HCT116 (cell line): ENCODE measurements at regions not wholly inside any gene's neighbourhood (a gene's known extent, or its start where the extent isn't known, plus 50 kb on each side); places are given as distances from the start of the nearest gene placed in this dataset.

Experiments used
- ATAC-seq: fragments of 200-7000 bp; cut with Tn5 transposase; 2 replicates; pipeline ENCODE4 v1.9.1; 2020; ENCODE audit warnings: mild to moderate bottlenecking, moderate library complexity
- BruUV-seq: library from RNA; stranded (reverse); fragments of 400-500 nt; replicated peaks from 2 replicates; lab custom pipeline; 2021; lab: Mats Ljungman, UMichigan
- CTCF ChIA-PET: fragments of 300-600 bp; sonication (Branson Sonifier 250); formaldehyde crosslinking; loops from one replicate; lab custom pipeline; 2021; ENCODE audit warnings: antibody characterized with exemption; lab: Charles Lee
- POLR2A ChIA-PET: fragments of 300-600, 350-600 bp; sonication (Branson Sonifier 250); formaldehyde crosslinking; loops from one replicate; lab custom pipeline; 2021; ENCODE audit warnings: antibody characterized with exemption; lab: Charles Lee
- RAD21 ChIA-PET, 2 experiments: fragments of 300-600 bp; sonication (Branson Sonifier 250); formaldehyde crosslinking; loops; one replicate each; lab custom pipeline; 2023; ENCODE audit warnings: low total read pairs in 2 of 2; ENCODE audit not compliant: uncharacterized antibody in 2 of 2, unreplicated experiment in 2 of 2, low non-redundant PET in 1 of 2; lab: Charles Lee
- DNase-seq: peaks from one replicate; pipeline ENCODE4 v3.0.0-alpha.2; 2010; ENCODE audit warnings: low read depth, low spot score
- H2AFZ ChIP-seq: fragments of 200-600 bp; shearing (Covaris generic), sonication (generic); 2 replicates; pipeline ENCODE4 v1.6.1; 2017; ENCODE audit warnings: low read depth, mixed run types, mixed read lengths, antibody characterized with exemption, low read length; ENCODE audit not compliant: poor library complexity, severe bottlenecking
- H3K27ac ChIP-seq: 2 replicates; pipeline ENCODE4 v1.5.1; 2012; ENCODE audit warnings: low read depth, low read length
- H3K27me3 ChIP-seq: fragments of 200-600 bp; sonication (generic); 2 replicates; pipeline ENCODE4 v1.6.1; 2016; ENCODE audit warnings: mixed run types, low read length, mixed read lengths; ENCODE audit not compliant: insufficient read depth
- H3K36me3 ChIP-seq, 2 experiments: fragments of 200-500 bp in 1 of 2; fragments of 200-600 bp in 1 of 2; sonication (Bioruptor generic) in 1 of 2; sonication (generic) in 1 of 2; 2 replicates each; pipeline versions ENCODE4 v1.5.1 to v1.6.1; 2014 to 2016; ENCODE audit warnings: low read length in 2 of 2, inconsistent platforms in 1 of 2, mixed read lengths in 1 of 2, mixed run types in 1 of 2; ENCODE audit not compliant: insufficient read depth in 2 of 2, control insufficient read depth in 1 of 2
- H3K4me1 ChIP-seq, 2 experiments: fragments of 200-600 bp in 1 of 2; sonication (generic) in 1 of 2; 2 replicates each; pipeline versions ENCODE4 v1.5.1 to v1.6.1; 2012 to 2017; ENCODE audit warnings: low read length in 2 of 2, inconsistent platforms in 1 of 2, mild to moderate bottlenecking in 1 of 2, mixed read lengths in 1 of 2, mixed run types in 1 of 2, moderate library complexity in 1 of 2; ENCODE audit not compliant: insufficient read depth in 2 of 2, control insufficient read depth in 1 of 2
- H3K4me2 ChIP-seq: fragments of 200-600 bp; sonication (generic); 2 replicates; pipeline ENCODE4 v1.6.1; 2017; ENCODE audit warnings: mixed run types, low read length, mixed read lengths
- H3K4me3 ChIP-seq, 2 experiments: fragments of 200-600 bp in 1 of 2; sonication (generic) in 1 of 2; replicated peaks in 1 of 2; 2 replicates each; pipeline ENCODE4 v1.5.1; 2011 to 2016; ENCODE audit warnings: low read length in 2 of 2, control low read depth in 1 of 2, low read depth in 1 of 2, mild to moderate bottlenecking in 1 of 2, mixed read lengths in 1 of 2, mixed run types in 1 of 2
- H3K79me2 ChIP-seq: fragments of 200-600 bp; sonication (generic); 2 replicates; pipeline ENCODE4 v1.6.1; 2017; ENCODE audit warnings: mild to moderate bottlenecking, mixed run types, low read length, moderate library complexity, mixed read lengths; ENCODE audit not compliant: insufficient read depth
- H3K9ac ChIP-seq: fragments of 200-600 bp; sonication (generic); 2 replicates; pipeline ENCODE4 v1.6.1; 2016; ENCODE audit warnings: low read length, mixed read lengths
- H3K9me2 ChIP-seq: fragments of 200-600 bp; sonication (generic), shearing (Covaris generic); 2 replicates; pipeline ENCODE4 v1.6.1; 2017; ENCODE audit warnings: mixed run types, mild to moderate bottlenecking, moderate library complexity; ENCODE audit not compliant: insufficient read depth
- H3K9me3 ChIP-seq, 2 experiments: fragments of 200-500 bp in 1 of 2; fragments of 200-600 bp in 1 of 2; sonication (Bioruptor generic) in 1 of 2; sonication (generic) in 1 of 2; 2 replicates each; pipeline ENCODE4 v1.6.1; 2014 to 2017; ENCODE audit warnings: low read length in 2 of 2, mixed read lengths in 2 of 2, inconsistent platforms in 1 of 2, low read depth in 1 of 2, mild to moderate bottlenecking in 1 of 2, mixed run types in 1 of 2, moderate library complexity in 1 of 2; ENCODE audit not compliant: control insufficient read depth in 1 of 2, insufficient read depth in 1 of 2
- H4K20me1 ChIP-seq: fragments of 200-600 bp; sonication (generic), shearing (Covaris generic); 2 replicates; pipeline ENCODE4 v1.6.1; 2017; ENCODE audit warnings: mixed run types, mild to moderate bottlenecking, moderate library complexity; ENCODE audit not compliant: insufficient read depth
- CEBPB ChIP-seq: IDR thresholded peaks from 2 replicates; pipeline ENCODE4 v1.6.1; 2012; ENCODE audit warnings: low read depth
- ELF1 ChIP-seq: IDR thresholded peaks from 2 replicates; pipeline ENCODE4 v1.6.1; 2012; ENCODE audit warnings: low read depth, borderline replicate concordance
- EZH2 ChIP-seq: fragments of 200-600 bp; sonication (generic); IDR thresholded peaks from 2 replicates; pipeline ENCODE4 v1.6.1; 2017; ENCODE audit warnings: antibody characterized with exemption, mixed run types
- EZH2phosphoT487 ChIP-seq: fragments of 200-600 bp; IDR thresholded peaks from 2 replicates; pipeline ENCODE4 v1.6.1; 2018; ENCODE audit warnings: antibody characterized with exemption, borderline replicate concordance
- FOSL1 ChIP-seq: IDR thresholded peaks from 2 replicates; pipeline ENCODE4 v1.6.1; 2012; ENCODE audit warnings: low read depth
- MAX ChIP-seq: IDR thresholded peaks from 2 replicates; pipeline ENCODE4 v1.6.1; 2012
- POLR2A ChIP-seq: IDR thresholded peaks from 2 replicates; pipeline ENCODE4 v1.7.0; 2011; ENCODE audit warnings: borderline replicate concordance; ENCODE audit not compliant: insufficient read depth, insufficient read length; ENCODE audit errors: extremely low read depth
- POLR2AphosphoS5 ChIP-seq: IDR thresholded peaks from 2 replicates; pipeline ENCODE4 v1.6.1; 2011; ENCODE audit warnings: mild to moderate bottlenecking, low read depth, low read length, moderate library complexity
- RAD21 ChIP-seq: IDR thresholded peaks from 2 replicates; pipeline ENCODE4 v1.6.1; 2012; ENCODE audit warnings: low read depth, mild to moderate bottlenecking
- SIN3A ChIP-seq: IDR thresholded peaks from 2 replicates; pipeline ENCODE4 v1.6.1; 2012; ENCODE audit warnings: low read depth
- SP1 ChIP-seq: IDR thresholded peaks from 2 replicates; pipeline ENCODE4 v1.6.1; 2012; ENCODE audit warnings: low read depth
- SRF ChIP-seq: IDR thresholded peaks from 2 replicates; pipeline ENCODE4 v1.6.1; 2012; ENCODE audit warnings: low read depth
- TCF7L2 ChIP-seq: IDR thresholded peaks from 2 replicates; pipeline ENCODE4 v1.7.0; 2011; ENCODE audit warnings: borderline replicate concordance, inconsistent platforms; ENCODE audit not compliant: insufficient read depth, insufficient read length; ENCODE audit errors: extremely low read depth
- YY1 ChIP-seq: IDR thresholded peaks from 2 replicates; pipeline ENCODE4 v1.6.1; 2011; ENCODE audit warnings: low read length, low read depth, moderate library complexity, mild to moderate bottlenecking; ENCODE audit not compliant: insufficient replicate concordance; ENCODE audit errors: extremely low read depth
- ZFX ChIP-seq: fragments of 450-650 bp; IDR thresholded peaks from 2 replicates; pipeline ENCODE4 v1.6.1; 2017
- ZNF274 ChIP-seq: fragments of 200-500 bp; sonication (Bioruptor generic); IDR thresholded peaks from 2 replicates; pipeline ENCODE4 v1.6.1; 2014; ENCODE audit warnings: mild to moderate bottlenecking, low read depth, low read length, inconsistent platforms
- intact Hi-C: fragments of 100-400 bp; cut with micrococcal nuclease; formaldehyde crosslinking; loops from 2 replicates; pipeline ENCODE4 v1.10.0; 2022
- TF ChIP-seq, protein P1 (sequence below): IDR thresholded peaks from 2 replicates; pipeline ENCODE4 v1.6.1; 2012; ENCODE audit warnings: low read depth

GRCh38 chr16:22693638-22694340, 120.2 kb upstream of the HS3ST2 start:
- ChIA-PET CTCF (no interaction called here), POLR2A (no interaction called here)
- DNase-seq (no peak), ATAC-seq (no peak)
- no peak overlapping the region for H3K9ac ChIP-seq
- H3K4me1 ChIP-seq = no peaks in the 10 kb centered on the region
- no TSS peak for BruUV-seq
- no peak overlapping the region for H3K4me3 ChIP-seq
- peaks cover 34% of the 10 kb centered on the region for H3K27me3 ChIP-seq
- no peaks in the 10 kb centered on the region for H3K9me3 ChIP-seq
- no peaks in the 10 kb centered on the region for H3K79me2 ChIP-seq
- TF ChIP-seq ZFX = no peak
- TF ChIP-seq POLR2AphosphoS5 = no peak
- TF ChIP-seq POLR2A = no peak
- TF ChIP-seq MAX = no peak
- TF ChIP-seq ELF1 = no peak
- no peak for TF ChIP-seq EZH2
- TF ChIP-seq, all 23 proteins: peak for 0
- H3K36me3 ChIP-seq = no peaks in the 10 kb centered on the region
- H4K20me1 ChIP-seq = no peaks in the 10 kb centered on the region; the same call in 1 of the 2 replicates
- no peak overlapping the region for H2AFZ ChIP-seq
- H3K9me2 ChIP-seq = no peaks in the 10 kb centered on the region
- RAD21 ChIA-PET = no interaction called here
- intact Hi-C loops = no loop called here
- no peak overlapping the region for H3K4me2 ChIP-seq
- no peak overlapping the region for H3K27ac ChIP-seq

DNA sequence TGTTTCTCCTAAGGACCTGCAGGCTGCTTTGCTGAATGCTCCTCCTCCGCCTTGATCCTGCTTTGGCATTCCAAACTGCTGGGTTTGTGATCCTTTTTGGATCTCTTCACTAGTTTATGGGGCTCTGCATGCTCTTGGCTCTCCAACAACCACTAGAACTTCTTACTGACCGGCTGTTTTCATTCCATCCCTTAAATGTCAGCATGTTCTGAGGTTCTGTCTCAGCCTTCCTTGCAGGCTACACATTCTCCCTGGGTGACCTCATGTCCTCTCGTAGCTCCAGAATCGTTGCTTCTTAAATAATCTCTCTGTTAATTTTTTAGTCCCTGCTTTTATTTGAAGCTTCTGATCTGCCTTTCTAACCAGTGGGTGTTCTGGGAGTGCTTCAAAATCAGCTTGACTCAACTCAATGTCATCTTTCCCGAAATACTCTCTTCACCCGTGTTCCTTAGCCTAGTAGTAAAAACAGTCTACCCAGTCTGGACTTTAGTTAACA, 119.0 kb upstream of the HS3ST2 start:
- H3K79me2 ChIP-seq = no peaks in the 10 kb centered on the region
- no peak for DNase-seq
- H3K4me2 ChIP-seq = no peak overlapping the region
- POLR2A ChIA-PET = no interaction called here
- H3K36me3 ChIP-seq = no peaks in the 10 kb centered on the region
- RAD21 ChIA-PET = no interaction called here
- no peaks in the 10 kb centered on the region for H3K4me1 ChIP-seq
- no peak overlapping the region for H3K27ac ChIP-seq
- no TSS peak for BruUV-seq
- ATAC-seq = no peak
- intact Hi-C loops = no loop called here
- no peak overlapping the region for H3K4me3 ChIP-seq
- H3K27me3 ChIP-seq = peaks cover 34% of the 10 kb centered on the region
- H3K9me2 ChIP-seq = no peaks in the 10 kb centered on the region
- no peaks in the 10 kb centered on the region for H3K9me3 ChIP-seq
- H2AFZ ChIP-seq = no peak overlapping the region
- no peaks in the 10 kb centered on the region for H4K20me1 ChIP-seq
- no peak overlapping the region for H3K9ac ChIP-seq
- CTCF ChIA-PET = no interaction called here
- no peak for TF ChIP-seq RAD21
- no peak for TF ChIP-seq YY1
- TF ChIP-seq ELF1 = no peak
- no peak for TF ChIP-seq ZNF274
- no peak for TF ChIP-seq CEBPB
- TF ChIP-seq SP1 = no peak
- TF ChIP-seq MAX = no peak
- no peak for TF ChIP-seq FOSL1
- no peak for TF ChIP-seq TCF7L2
- TF ChIP-seq, protein P1, sequence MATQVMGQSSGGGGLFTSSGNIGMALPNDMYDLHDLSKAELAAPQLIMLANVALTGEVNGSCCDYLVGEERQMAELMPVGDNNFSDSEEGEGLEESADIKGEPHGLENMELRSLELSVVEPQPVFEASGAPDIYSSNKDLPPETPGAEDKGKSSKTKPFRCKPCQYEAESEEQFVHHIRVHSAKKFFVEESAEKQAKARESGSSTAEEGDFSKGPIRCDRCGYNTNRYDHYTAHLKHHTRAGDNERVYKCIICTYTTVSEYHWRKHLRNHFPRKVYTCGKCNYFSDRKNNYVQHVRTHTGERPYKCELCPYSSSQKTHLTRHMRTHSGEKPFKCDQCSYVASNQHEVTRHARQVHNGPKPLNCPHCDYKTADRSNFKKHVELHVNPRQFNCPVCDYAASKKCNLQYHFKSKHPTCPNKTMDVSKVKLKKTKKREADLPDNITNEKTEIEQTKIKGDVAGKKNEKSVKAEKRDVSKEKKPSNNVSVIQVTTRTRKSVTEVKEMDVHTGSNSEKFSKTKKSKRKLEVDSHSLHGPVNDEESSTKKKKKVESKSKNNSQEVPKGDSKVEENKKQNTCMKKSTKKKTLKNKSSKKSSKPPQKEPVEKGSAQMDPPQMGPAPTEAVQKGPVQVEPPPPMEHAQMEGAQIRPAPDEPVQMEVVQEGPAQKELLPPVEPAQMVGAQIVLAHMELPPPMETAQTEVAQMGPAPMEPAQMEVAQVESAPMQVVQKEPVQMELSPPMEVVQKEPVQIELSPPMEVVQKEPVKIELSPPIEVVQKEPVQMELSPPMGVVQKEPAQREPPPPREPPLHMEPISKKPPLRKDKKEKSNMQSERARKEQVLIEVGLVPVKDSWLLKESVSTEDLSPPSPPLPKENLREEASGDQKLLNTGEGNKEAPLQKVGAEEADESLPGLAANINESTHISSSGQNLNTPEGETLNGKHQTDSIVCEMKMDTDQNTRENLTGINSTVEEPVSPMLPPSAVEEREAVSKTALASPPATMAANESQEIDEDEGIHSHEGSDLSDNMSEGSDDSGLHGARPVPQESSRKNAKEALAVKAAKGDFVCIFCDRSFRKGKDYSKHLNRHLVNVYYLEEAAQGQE = no peak
- TF ChIP-seq EZH2phosphoT487 = no peak
- TF ChIP-seq SRF = no peak
- no peak for TF ChIP-seq POLR2AphosphoS5
- no peak for TF ChIP-seq SIN3A
